HL-60 (cell line): ENCODE measurements at regions not wholly inside any gene's neighbourhood (a gene's known extent, or its start where the extent isn't known, plus 50 kb on each side); places are given as distances from the start of the nearest gene placed in this dataset.

Source experiments
- POLR2AphosphoS5 ChIP-seq: IDR thresholded peaks from 2 replicates; pipeline ENCODE4 v1.6.1; 2012; ENCODE audit warnings: low read depth
- TF ChIP-seq, protein P1 (sequence below): IDR thresholded peaks from one replicate; pipeline ENCODE4 v1.5.1; 2011; ENCODE audit warnings: low read length, control low read depth, inconsistent platforms; ENCODE audit not compliant: insufficient read depth

- TF ChIP-seq POLR2AphosphoS5: no peak
- TF ChIP-seq, protein P1, sequence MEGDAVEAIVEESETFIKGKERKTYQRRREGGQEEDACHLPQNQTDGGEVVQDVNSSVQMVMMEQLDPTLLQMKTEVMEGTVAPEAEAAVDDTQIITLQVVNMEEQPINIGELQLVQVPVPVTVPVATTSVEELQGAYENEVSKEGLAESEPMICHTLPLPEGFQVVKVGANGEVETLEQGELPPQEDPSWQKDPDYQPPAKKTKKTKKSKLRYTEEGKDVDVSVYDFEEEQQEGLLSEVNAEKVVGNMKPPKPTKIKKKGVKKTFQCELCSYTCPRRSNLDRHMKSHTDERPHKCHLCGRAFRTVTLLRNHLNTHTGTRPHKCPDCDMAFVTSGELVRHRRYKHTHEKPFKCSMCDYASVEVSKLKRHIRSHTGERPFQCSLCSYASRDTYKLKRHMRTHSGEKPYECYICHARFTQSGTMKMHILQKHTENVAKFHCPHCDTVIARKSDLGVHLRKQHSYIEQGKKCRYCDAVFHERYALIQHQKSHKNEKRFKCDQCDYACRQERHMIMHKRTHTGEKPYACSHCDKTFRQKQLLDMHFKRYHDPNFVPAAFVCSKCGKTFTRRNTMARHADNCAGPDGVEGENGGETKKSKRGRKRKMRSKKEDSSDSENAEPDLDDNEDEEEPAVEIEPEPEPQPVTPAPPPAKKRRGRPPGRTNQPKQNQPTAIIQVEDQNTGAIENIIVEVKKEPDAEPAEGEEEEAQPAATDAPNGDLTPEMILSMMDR: no peak
Measured at GRCh38 chr18:46320928-46321711, 216.9 kb downstream of the HAUS1 start.
